ENCODE measurements at regions not wholly inside any gene's neighbourhood (a gene's known extent, or its start where the extent isn't known, plus 50 kb on each side); places are given as distances from the start of the nearest gene placed in this dataset.

DNA sequence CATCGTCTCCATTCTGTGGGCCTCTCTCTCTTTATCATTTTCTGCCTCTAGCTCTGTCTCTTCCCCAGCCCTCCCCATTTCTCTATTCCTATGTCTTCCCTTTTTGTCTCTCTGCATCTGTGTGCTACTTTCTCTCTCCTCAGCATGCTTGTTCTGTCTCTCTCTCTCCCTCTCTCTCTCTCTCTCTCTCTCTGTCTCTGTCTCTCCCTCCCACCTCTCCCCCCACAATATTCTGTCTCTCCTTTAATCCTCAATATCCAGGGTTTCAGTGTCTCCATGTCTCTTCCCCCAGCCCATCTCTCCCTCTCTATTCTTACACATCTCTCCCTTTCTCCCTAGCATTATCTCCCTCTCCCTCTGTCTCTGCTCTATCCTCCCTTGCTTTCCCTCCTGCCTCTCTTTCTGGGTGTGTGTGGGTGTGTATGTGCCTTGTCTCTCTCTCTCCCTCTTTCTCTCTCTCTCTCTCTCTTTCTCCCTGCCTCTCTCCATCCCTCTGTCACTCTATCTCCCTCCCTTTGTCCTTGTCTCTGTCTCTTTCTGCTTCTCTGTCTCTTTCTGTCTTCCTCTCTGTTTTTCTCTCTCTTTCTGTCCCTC, 76.9 kb upstream of the SIRPA start:
- Histone ChIP-seq H3K4me2 (ENCODE audit: insufficient read depth, low read length) (no peak overlapping the region), H3K27ac (ENCODE audit: low read depth, low read length) (peak overlapping the region; percentile 46), H2AFZ (ENCODE audit: low read length) (peak overlapping the region; percentile 78), H3K36me3 (ENCODE audit: insufficient read depth, low read length) (no peaks in the 10 kb centered on the region), H3K4me3 (ENCODE audit: insufficient read depth, low read length) (no peak overlapping the region), H4K20me1 (ENCODE audit: insufficient read depth, low read length) (no peaks in the 10 kb centered on the region), H3K79me2 (ENCODE audit: insufficient read depth, low read length) (no peaks in the 10 kb centered on the region), H3K9me3 (ENCODE audit: low read depth, low read length) (peaks cover 3% of the 10 kb centered on the region), H3K4me1 (ENCODE audit: insufficient read depth, low read length) (peaks cover 60% of the 10 kb centered on the region), H3K27me3 (ENCODE audit: insufficient read depth, low read length) (no peaks in the 10 kb centered on the region)
- DNase-seq (ENCODE audit: insufficient read length, low spot score, missing footprints), result no peak
- TF ChIP-seq, protein P1, sequence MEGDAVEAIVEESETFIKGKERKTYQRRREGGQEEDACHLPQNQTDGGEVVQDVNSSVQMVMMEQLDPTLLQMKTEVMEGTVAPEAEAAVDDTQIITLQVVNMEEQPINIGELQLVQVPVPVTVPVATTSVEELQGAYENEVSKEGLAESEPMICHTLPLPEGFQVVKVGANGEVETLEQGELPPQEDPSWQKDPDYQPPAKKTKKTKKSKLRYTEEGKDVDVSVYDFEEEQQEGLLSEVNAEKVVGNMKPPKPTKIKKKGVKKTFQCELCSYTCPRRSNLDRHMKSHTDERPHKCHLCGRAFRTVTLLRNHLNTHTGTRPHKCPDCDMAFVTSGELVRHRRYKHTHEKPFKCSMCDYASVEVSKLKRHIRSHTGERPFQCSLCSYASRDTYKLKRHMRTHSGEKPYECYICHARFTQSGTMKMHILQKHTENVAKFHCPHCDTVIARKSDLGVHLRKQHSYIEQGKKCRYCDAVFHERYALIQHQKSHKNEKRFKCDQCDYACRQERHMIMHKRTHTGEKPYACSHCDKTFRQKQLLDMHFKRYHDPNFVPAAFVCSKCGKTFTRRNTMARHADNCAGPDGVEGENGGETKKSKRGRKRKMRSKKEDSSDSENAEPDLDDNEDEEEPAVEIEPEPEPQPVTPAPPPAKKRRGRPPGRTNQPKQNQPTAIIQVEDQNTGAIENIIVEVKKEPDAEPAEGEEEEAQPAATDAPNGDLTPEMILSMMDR (IDR thresholded peaks at IDR 0.05; ENCODE audit: extremely low read depth, low read depth, low read length), result no peak

DNA sequence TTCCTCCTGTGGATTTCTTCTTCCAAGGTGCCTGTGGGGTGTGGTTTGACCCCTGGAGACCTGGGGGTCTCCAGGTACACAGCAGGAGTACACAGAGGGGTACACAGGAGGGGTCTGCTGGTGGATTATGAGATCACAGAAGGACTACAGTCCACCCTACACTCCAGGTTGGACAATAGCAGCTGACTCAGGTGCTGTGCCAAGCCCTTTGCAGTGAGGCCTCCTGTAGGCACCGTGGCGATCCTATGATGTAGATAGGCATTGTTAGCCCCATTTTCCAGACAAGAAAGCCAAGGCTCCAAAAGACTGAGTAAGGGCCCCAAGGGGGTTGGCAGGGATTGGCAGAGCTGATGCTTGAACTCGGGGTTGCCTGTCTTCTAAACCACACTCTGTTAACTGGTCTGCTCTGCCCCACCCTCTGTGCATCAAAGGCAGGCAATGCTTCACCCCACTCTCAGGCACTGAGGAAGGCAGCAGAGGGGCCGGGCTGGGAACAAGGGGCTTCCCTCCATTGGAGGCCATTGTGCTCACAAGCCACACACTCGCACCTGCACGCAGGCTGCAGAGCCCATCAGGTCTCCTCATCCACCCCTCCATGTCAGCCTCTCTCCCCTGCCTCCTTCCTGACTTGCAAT, 77.5 kb upstream of the SIRPA start:
- Histone ChIP-seq H4K20me1 (ENCODE audit: insufficient read depth, low read length) (no peaks in the 10 kb centered on the region), H3K4me3 (ENCODE audit: insufficient read depth, low read length) (no peak overlapping the region), H3K27ac (ENCODE audit: low read depth, low read length) (peak overlapping the region; percentile 83), H3K4me2 (ENCODE audit: insufficient read depth, low read length) (no peak overlapping the region), H3K9me3 (ENCODE audit: low read depth, low read length) (no peaks in the 10 kb centered on the region), H2AFZ (ENCODE audit: low read length) (no peak overlapping the region), H3K36me3 (ENCODE audit: insufficient read depth, low read length) (no peaks in the 10 kb centered on the region), H3K4me1 (ENCODE audit: insufficient read depth, low read length) (peaks cover 62% of the 10 kb centered on the region), H3K27me3 (ENCODE audit: insufficient read depth, low read length) (no peaks in the 10 kb centered on the region), H3K79me2 (ENCODE audit: insufficient read depth, low read length) (no peaks in the 10 kb centered on the region)
- TF ChIP-seq, protein P1 (IDR thresholded peaks at IDR 0.05; ENCODE audit: extremely low read depth, low read depth, low read length), result no peak
- no peak for DNase-seq (ENCODE audit: insufficient read length, low spot score, missing footprints)

DNA sequence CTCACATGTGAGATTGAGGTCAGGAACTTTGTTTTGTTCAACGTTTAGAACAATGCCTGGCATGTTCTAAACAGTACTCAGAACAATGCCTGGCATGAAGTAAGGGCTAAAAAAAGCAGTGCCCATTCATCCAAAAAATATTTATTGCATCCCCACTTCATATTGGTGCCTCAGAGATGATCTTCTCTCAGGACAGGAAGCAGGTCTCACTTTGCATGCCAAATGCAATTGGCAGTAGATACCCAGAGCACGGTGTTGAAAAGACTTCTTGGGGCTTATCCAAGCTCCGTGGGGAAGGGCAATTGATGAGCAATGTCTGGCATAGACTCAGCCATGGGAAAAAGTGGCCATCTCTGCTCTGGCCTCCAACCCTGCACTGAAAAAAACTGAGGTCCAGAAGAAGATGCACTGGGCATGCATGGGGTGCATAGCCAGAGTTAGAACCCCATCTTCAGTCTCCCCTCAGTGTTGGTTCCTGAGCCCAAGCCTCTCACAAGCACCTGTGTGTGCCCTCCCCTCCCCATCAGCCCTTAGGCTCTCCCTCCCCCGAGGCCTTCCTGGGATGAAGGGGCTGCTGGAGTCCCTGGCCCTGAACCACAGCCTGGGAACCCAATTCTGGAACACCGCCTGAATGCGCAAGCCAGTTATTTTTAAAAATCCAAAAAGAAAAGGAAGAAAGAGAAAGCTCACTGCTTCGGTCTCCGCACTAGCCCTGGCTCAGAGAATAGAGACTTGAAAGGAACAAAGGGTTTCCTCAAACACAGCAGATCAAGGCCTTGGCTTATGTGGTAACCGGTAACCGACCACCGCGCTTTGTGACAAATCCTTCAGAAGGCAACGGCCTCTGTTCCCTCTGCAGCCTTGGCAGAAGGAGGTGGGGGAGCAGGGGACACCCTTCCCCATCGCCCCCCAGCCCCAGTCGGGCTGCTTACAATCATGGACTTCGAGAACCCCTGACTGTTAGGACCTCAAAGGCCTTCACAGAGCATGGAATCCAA, 78.5 kb upstream of the SIRPA start:
- DNase-seq (ENCODE audit: insufficient read length, low spot score, missing footprints), result peak; percentile 87
- Histone ChIP-seq H3K79me2 (ENCODE audit: insufficient read depth, low read length) (no peaks in the 10 kb centered on the region), H3K27me3 (ENCODE audit: insufficient read depth, low read length) (no peaks in the 10 kb centered on the region), H4K20me1 (ENCODE audit: insufficient read depth, low read length) (no peaks in the 10 kb centered on the region), H3K36me3 (ENCODE audit: insufficient read depth, low read length) (no peaks in the 10 kb centered on the region), H3K4me2 (ENCODE audit: insufficient read depth, low read length) (peak overlapping the region; percentile 28), H3K9me3 (ENCODE audit: low read depth, low read length) (no peaks in the 10 kb centered on the region), H2AFZ (ENCODE audit: low read length) (no peak overlapping the region), H3K4me3 (ENCODE audit: insufficient read depth, low read length) (no peak overlapping the region), H3K4me1 (ENCODE audit: insufficient read depth, low read length) (peaks cover 70% of the 10 kb centered on the region), H3K27ac (ENCODE audit: low read depth, low read length) (peak overlapping the region; percentile 83)
- TF ChIP-seq, protein P1 (IDR thresholded peaks at IDR 0.05; ENCODE audit: extremely low read depth, low read depth, low read length), result no peak

All from osteoblast (primary cell).